Lower lobe of right lung (tissue), 2 donors: ENCODE measurements at regions not wholly inside any gene's neighbourhood (a gene's known extent, or its start where the extent isn't known, plus 50 kb on each side); places are given as distances from the start of the nearest gene placed in this dataset.

ENCODE experiments used
- ATAC-seq, 2 donors: fragments of 200-7000 bp; cut with Tn5 transposase; one replicate each; pipeline ENCODE4 v1.9.1; 2020 to 2022; ENCODE audit warnings: mild to moderate bottlenecking in 2 of 2, moderate library complexity in 2 of 2
- DNase-seq: peaks from one replicate; pipeline ENCODE4 v3.0.0-alpha.2; 2020
- H3K27ac ChIP-seq: fragments of 200-600 bp; one replicate; pipeline ENCODE4 v1.8.0; 2022
- H3K27me3 ChIP-seq: fragments of 200-600 bp; one replicate; pipeline ENCODE4 v1.8.0; 2022; ENCODE audit warnings: low read depth
- H3K36me3 ChIP-seq: fragments of 200-600 bp; one replicate; pipeline ENCODE4 v1.8.0; 2022; ENCODE audit warnings: mild to moderate bottlenecking
- H3K4me1 ChIP-seq: fragments of 200-600 bp; one replicate; pipeline ENCODE4 v1.8.0; 2022
- H3K4me3 ChIP-seq: fragments of 200-600 bp; one replicate; pipeline ENCODE4 v1.8.0; 2022; ENCODE audit warnings: mild to moderate bottlenecking
- H3K9me3 ChIP-seq: fragments of 200-600 bp; one replicate; pipeline ENCODE4 v1.8.0; 2022
- CTCF ChIP-seq: fragments of 200-600 bp; IDR thresholded peaks from one replicate; pipeline ENCODE4 v1.8.0; 2022; ENCODE audit warnings: antibody characterized with exemption, mild to moderate bottlenecking
- intact Hi-C: fragments of 100-400 bp; cut with DNase I; formaldehyde crosslinking; loops from one replicate; pipeline ENCODE4 v1.11.0; 2022
- donor health status: DM: no; HTN: yes; CAD: no; lungs with severe emphysema.

- no peak for TF ChIP-seq CTCF
- no peaks in the 10 kb centered on the region for H3K4me1 ChIP-seq
- DNase-seq (no peak), ATAC-seq (no peak)
- intact Hi-C loops: no loop called here
- H3K27ac ChIP-seq: no peak overlapping the region
- H3K9me3 ChIP-seq: no peaks in the 10 kb centered on the region
- H3K36me3 ChIP-seq: no peaks in the 10 kb centered on the region
- H3K27me3 ChIP-seq: no peaks in the 10 kb centered on the region
- H3K4me3 ChIP-seq: no peak overlapping the region
Observed at GRCh38 chr1:112245114-112245513, 150.9 kb upstream of the CTTNBP2NL start.

GRCh38 chr1:112247036-112247597, 148.9 kb upstream of the CTTNBP2NL start:
- H3K4me3 ChIP-seq: no peak overlapping the region
- peaks cover 3% of the 10 kb centered on the region for H3K27me3 ChIP-seq
- ATAC-seq (no peak), DNase-seq (no peak)
- H3K9me3 ChIP-seq: no peaks in the 10 kb centered on the region
- no peak for TF ChIP-seq CTCF
- intact Hi-C loops: no loop called here
- H3K4me1 ChIP-seq: no peaks in the 10 kb centered on the region
- no peak overlapping the region for H3K27ac ChIP-seq
- no peaks in the 10 kb centered on the region for H3K36me3 ChIP-seq

GRCh38 chr1:112247961-112248360, 148.1 kb upstream of the CTTNBP2NL start:
- H3K9me3 ChIP-seq: no peaks in the 10 kb centered on the region
- intact Hi-C loops: no loop called here
- no peak overlapping the region for H3K27ac ChIP-seq
- H3K27me3 ChIP-seq: peaks cover 3% of the 10 kb centered on the region
- DNase-seq (no peak), ATAC-seq (no peak)
- H3K4me1 ChIP-seq: no peaks in the 10 kb centered on the region
- no peak for TF ChIP-seq CTCF
- no peaks in the 10 kb centered on the region for H3K36me3 ChIP-seq
- H3K4me3 ChIP-seq: no peak overlapping the region

GRCh38 chr1:112250892-112251291, 145.1 kb upstream of the CTTNBP2NL start:
- Histone ChIP-seq H3K27ac (no peak overlapping the region), H3K9me3 (no peaks in the 10 kb centered on the region), H3K4me3 (no peak overlapping the region), H3K27me3 (peaks cover 3% of the 10 kb centered on the region), H3K36me3 (no peaks in the 10 kb centered on the region), H3K4me1 (peaks cover 4% of the 10 kb centered on the region)
- DNase-seq (no peak), ATAC-seq (no peak)
- intact Hi-C loops: no loop called here
- no peak for TF ChIP-seq CTCF

GRCh38 chr1:112251766-112252506, 144.1 kb upstream of the CTTNBP2NL start:
- TF ChIP-seq CTCF: no peak
- H3K9me3 ChIP-seq: no peaks in the 10 kb centered on the region
- no peak for ATAC-seq

More at GRCh38 chr1:112251766-112252506, 144.1 kb upstream of the CTTNBP2NL start:
- Histone ChIP-seq H3K36me3 (no peaks in the 10 kb centered on the region), H3K4me3 (no peak overlapping the region), H3K27ac (no peak overlapping the region), H3K4me1 (peaks cover 4% of the 10 kb centered on the region), H3K27me3 (peaks cover 3% of the 10 kb centered on the region)
- DNase-seq: no peak
- intact Hi-C loops: no loop called here
